GM18861 (cell line): ENCODE measurements at regions not wholly inside any gene's neighbourhood (a gene's known extent, or its start where the extent isn't known, plus 50 kb on each side); places are given as distances from the start of the nearest gene placed in this dataset.
A peak's percentile ranks its signal among the peaks of the same experiment; 100 is the strongest.
"Not testable (repeated sequence)": the region's sequence is repeated elsewhere in the genome, so short reads cannot be mapped to it uniquely, and the experiment has no call there.

Experiments used
- ATAC-seq: cut with Tn5 transposase; IDR thresholded peaks from one replicate; pipeline ENCODE4 v1.9.1; 2021; ENCODE audit not compliant: unreplicated experiment

- no peak for ATAC-seq
Measured at GRCh38 chr7:24050991-24051560, 232.9 kb upstream of the NPY start.

GRCh38 chr7:24051651-24052050, 232.3 kb upstream of the NPY start:
- ATAC-seq: no peak

- no peak for ATAC-seq
Measured at GRCh38 chr7:24052572-24053260, 231.3 kb upstream of the NPY start.

DNA sequence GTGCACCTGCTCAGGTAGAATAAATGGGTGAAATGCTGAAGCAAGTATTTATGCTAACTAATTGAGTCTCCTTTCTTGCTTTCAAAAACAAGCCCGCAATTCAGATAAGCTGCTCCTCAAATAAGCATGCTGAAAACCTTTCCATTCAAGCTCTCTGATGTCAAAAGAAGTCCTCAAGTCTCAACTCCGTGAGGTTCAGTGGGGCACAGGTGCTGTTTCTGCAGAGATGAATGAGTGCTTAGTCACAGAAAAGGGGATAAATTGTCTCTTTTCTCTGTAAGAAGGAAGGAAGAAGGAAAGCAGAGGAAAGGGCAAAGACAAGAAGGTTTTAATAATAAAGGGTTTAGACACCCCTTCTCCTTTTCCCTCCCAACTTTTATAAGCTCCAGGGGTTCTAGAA, 229.8 kb upstream of the NPY start:
- ATAC-seq: no peak

- ATAC-seq: no peak
Measured at GRCh38 chr7:24057243-24057642, 226.7 kb upstream of the NPY start.

GRCh38 chr7:24058953-24059352, 225.0 kb upstream of the NPY start:
- ATAC-seq: no peak

DNA sequence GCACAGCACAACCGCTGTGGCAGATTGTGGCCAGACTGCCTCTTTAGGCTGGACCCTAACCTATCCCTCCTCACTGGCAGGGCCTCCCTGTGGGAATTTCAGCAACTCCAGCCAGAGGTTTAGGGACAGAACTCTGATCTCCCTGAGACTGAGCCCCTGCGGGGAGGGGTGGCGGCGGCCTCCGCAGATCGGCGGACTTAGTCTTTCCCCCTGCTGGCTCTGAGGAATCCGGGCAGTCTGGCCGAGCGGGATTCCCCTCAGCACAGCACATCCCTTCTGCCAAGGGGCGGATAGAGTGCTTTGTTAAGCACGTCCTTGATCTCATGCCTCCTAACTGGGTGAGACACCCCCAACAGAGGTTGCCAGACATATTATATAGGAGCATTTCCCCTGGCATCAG, 224.2 kb upstream of the NPY start:
- ATAC-seq: no peak

DNA sequence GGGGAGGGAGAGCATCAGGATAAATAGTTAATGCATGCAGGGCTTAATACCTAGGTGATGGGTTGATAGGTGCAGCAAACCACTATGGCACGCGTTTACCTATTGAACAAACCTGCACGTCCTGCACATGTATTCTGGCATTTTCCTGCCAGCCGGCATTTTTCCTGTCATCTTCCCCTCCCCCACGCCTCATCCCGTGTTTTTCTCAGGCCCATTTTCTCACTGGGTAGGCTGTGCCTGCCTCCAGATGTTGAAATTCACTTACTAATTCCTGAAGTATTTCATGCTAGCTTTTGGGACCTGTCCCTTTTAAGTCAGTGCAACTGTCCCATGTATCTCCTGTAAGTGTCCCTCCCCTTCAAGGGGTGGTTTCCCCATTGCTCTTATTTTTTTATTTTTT, 220.3 kb upstream of the NPY start:
- no peak for ATAC-seq

DNA sequence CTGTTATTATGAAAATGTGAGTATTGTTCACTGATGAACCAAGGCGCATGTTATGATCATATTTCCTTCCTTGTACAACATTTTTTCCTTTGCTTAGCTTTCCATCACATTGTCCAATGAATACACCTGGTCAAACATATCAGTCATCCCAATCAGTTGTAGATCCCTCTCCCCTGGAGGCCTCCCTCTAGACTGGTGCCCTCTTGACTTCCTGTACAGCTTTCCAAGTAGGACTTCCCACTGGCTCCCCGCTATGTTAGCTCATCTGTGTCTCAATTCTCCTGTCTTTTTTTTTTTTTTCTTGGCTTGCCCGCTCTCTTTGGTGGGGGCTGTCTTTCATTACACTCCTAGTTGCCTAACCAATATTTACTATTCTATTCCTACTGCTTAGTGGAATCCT, 214.2 kb upstream of the NPY start:
- no peak for ATAC-seq

- no peak for ATAC-seq
Measured at GRCh38 chr7:24073651-24074420, 210.2 kb upstream of the NPY start.

GRCh38 chr7:24075426-24075810, 208.6 kb upstream of the NPY start:
- ATAC-seq: no peak

DNA sequence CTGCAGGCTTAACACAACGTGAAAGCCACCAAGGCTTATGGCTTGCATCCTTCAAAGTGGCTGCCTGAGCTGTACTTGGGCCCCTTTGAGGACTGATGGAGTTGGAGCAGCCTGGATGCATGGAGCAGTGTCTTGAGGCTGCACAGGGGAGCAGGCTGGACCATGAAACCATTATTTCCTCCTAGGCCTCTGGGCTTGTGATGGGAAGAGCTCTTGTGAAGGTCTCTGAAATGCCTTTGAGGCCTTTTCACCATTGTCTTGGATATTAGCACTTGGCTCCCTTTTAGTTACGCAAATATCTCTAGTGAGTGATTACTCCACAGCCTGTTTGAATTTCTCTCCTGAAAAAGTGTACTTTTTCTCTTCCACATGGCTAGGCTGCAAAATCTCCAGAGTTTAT, 201.2 kb upstream of the NPY start:
- no peak for ATAC-seq

DNA sequence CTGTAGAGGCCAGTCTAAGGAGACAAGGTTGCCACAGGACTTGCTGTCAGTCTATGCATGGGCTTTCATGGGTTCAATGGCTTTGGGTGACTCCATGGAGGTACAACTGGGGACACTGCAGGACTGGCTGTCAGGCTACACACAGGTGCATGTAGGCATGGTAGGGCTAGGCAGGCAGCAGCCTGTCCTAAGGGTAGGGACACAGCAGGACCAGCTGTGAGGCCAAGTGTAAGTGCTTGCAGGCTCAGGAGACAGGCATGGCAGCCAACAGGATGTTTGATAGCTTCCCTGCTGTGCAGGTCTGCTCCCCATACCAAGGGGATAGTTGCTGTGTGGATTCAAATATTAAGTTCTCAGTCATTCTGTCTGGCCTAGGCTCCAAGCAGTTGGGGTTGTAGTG, 181.0 kb upstream of the NPY start:
- no peak for ATAC-seq

DNA sequence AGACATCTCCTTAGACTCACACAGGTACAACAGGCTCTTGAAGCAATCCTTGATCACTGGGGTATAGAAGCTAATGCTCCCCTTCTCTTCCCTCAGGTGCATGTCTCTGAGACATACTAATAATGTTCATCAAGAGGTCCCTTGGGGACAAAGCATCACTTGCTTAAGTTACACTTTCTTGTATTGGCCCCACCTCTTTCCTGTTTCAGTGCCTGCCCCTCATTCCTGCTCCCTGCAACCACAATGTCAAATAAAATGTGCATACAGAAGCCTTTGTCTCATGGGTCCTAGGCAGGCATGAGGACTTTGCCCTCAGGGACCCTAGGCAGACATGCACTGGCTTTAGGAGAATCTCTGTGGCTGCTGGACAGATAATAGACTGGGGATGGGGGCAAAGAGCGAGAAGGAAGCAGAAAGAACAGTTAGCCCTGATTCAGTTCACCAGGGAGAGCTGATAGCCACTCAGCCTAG, 175.0 kb upstream of the NPY start:
- ATAC-seq: peak; percentile 94

GRCh38 chr7:24110056-24110455, 173.9 kb upstream of the NPY start:
- no peak for ATAC-seq

GRCh38 chr7:24113506-24113905, 170.5 kb upstream of the NPY start:
- no peak for ATAC-seq

GRCh38 chr7:24115661-24116060, 168.3 kb upstream of the NPY start:
- ATAC-seq: no peak

GRCh38 chr7:24117903-24118499, 166.0 kb upstream of the NPY start:
- not testable (repeated sequence) for ATAC-seq

DNA sequence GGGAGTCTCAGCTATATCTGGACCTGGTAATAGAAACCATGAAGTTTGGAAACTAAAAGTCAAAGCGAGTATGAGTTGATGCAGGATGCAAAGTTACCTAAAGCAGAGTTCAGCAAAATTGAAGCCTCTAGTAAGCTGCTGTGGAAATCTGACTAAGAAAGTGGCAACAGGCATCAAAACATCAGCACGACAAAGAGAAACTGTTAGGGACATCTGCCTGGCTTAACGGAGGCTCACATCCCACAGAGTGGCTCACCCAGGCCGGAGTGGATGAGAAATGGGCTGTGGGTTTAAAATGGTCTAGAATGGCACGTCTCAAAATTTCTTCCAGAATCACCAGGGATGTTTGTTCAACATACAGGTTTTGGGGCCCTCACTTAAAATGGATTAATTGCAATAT, 164.1 kb upstream of the NPY start:
- ATAC-seq: no peak

GRCh38 chr7:24123076-24123475, 160.9 kb upstream of the NPY start:
- ATAC-seq: no peak

DNA sequence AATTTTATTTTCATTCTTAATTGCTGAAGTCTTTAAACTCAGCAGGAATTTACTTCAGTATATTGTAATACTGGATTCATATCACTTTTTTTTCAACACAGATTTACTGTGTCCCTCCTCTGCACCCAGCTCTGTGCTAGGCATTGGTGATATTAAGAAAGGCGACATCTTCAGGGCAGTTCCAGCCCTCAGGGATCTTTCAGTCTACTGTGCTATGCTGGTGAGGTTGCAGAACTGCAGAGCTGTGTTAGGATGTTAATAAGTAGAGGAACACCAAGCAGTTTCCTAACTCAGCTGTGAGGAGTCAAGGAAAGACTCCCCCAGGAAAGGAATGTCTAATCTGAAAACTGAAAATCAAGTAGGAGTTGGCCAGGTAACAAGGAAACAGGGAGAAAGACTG, 158.2 kb upstream of the NPY start:
- no peak for ATAC-seq

- ATAC-seq: no peak
Measured at GRCh38 chr7:24127930-24128329, 156.1 kb upstream of the NPY start.
